Stomach smooth muscle (tissue), 2 donors: ENCODE measurements at regions not wholly inside any gene's neighbourhood (a gene's known extent, or its start where the extent isn't known, plus 50 kb on each side); places are given as distances from the start of the nearest gene placed in this dataset.
"Not testable (repeated sequence)": the region's sequence is repeated elsewhere in the genome, so short reads cannot be mapped to it uniquely, and the experiment has no call there.

Experiments used
- H3K27ac ChIP-seq: one replicate; pipeline ENCODE4 v1.7.0; 2013; ENCODE audit warnings: mild to moderate bottlenecking, low read length, inconsistent platforms
- H3K27me3 ChIP-seq, 2 donors: one replicate each; pipeline ENCODE4 v1.7.0; 2013; ENCODE audit warnings: low read length in 2 of 2; ENCODE audit not compliant: insufficient read depth in 2 of 2, control insufficient read depth in 1 of 2
- H3K36me3 ChIP-seq, 2 donors: one replicate each; pipeline ENCODE4 v1.7.0; 2013; ENCODE audit warnings: low read length in 2 of 2; ENCODE audit not compliant: control insufficient read depth in 2 of 2, insufficient read depth in 2 of 2
- H3K4me1 ChIP-seq: one replicate; pipeline ENCODE4 v1.7.0; 2013; ENCODE audit warnings: low read length; ENCODE audit not compliant: control insufficient read depth, insufficient read depth
- H3K4me3 ChIP-seq, 2 donors: one replicate each; pipeline ENCODE4 v1.7.0; 2013; ENCODE audit warnings: low read length in 2 of 2
- H3K9ac ChIP-seq, 2 donors: one replicate each; pipeline ENCODE4 v1.7.0; 2013; ENCODE audit warnings: low read length in 2 of 2, mild to moderate bottlenecking in 1 of 2
- H3K9me3 ChIP-seq, 2 donors: one replicate each; pipeline ENCODE4 v1.7.0; 2013; ENCODE audit warnings: low read length in 2 of 2; ENCODE audit not compliant: control insufficient read depth in 2 of 2
- donor health status: healthy.
- donor health status: Pancreatic carcinoma.

DNA sequence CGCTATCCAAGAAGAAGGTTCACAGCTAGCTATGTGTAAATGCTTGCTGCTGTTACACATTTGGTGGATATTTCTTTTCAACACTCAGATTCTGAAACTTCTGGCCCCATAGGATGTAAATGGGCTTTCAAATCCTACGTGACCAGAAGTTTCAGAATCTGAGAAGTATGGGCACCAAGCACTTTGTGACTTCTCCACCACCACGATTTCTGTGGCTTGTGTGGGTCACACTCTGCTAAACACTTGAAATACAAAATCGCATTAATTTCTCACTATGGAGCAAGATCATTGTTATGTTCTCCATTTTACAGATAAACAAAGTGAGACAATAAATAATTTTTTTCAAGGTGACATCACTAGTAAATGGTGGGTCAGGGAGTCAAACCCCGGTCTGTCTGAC is 259.4 kb upstream of the JADE1 start:
- Histone ChIP-seq H3K9ac (no peak overlapping the region), H3K27ac (no peak overlapping the region), H3K4me1 (peaks cover 9% of the 10 kb centered on the region), H3K9me3 (peaks cover 0 to 4% of the 10 kb centered on the region in 2 donors), H3K27me3 (no peaks in the 10 kb centered on the region), H3K4me3 (no peak overlapping the region), H3K36me3 (no peaks in the 10 kb centered on the region)

DNA sequence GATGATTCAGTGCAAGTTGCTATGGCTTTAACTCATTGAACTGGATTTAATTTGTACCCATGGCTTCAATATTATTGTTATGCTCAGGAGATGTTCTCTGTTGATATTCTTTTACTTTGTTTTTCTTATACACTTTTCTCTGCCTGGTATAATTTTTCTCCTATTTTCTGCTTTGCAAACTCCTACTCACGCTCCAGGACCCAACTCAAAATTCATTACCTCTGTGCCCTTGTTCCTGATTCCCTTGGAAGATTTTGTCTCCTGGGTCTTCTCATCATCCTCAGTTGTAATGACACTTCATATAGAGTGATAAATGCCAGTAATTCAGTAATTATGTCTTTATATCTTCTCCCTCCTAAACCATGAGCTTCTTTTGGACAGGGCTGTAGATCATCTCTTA is 259.9 kb upstream of the JADE1 start:
- H3K9me3 ChIP-seq = peaks cover 0 to 4% of the 10 kb centered on the region in 2 donors
- no peak overlapping the region for H3K9ac ChIP-seq
- H3K4me1 ChIP-seq = peaks cover 9% of the 10 kb centered on the region
- H3K4me3 ChIP-seq = no peak overlapping the region
- H3K36me3 ChIP-seq = no peaks in the 10 kb centered on the region
- no peak overlapping the region for H3K27ac ChIP-seq
- no peaks in the 10 kb centered on the region for H3K27me3 ChIP-seq

DNA sequence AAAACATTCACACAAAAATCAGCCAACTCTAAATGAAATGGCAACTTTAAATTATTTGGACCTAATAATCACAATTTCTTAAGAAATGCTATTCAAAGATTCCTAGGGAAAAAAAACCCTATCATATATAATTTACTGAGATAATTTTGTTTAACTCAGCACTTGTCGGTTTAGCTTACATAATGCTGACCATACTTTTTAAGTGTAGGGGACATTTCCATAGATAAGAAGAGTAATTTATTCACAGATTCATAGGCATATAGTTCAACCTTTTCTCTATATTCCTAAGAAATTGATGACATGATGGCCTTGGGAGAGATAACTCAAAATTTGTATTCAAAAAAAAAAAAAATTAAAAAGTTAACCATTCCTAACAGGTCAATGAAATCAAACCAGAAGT is 260.8 kb upstream of the PGRMC2 start:
- H3K36me3 ChIP-seq = no peaks in the 10 kb centered on the region
- H3K4me1 ChIP-seq = no peaks in the 10 kb centered on the region
- H3K4me3 ChIP-seq = no peak overlapping the region
- H3K9me3 ChIP-seq = peaks cover 0 to 4% of the 10 kb centered on the region in 2 donors
- no peak overlapping the region for H3K27ac ChIP-seq
- H3K9ac ChIP-seq = no peak overlapping the region
- H3K27me3 ChIP-seq = no peaks in the 10 kb centered on the region

DNA sequence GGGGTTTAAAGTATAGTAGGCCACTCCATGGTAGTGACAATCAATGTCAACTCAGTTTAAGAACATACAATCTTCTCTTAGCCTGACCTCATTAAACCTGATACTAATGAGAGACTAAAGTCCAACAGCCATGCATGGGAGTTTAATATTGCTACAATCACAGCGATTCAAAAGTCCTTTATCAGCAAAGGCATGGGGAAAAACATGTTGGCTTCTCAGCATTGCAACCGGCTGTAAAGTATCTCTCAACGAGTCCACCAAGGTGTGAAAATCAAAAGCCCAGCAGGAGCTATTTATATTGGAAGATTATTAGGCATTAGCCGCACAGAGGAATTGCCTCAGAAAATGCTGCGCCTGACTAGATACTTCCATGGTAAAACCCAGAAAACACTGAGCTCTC is 256.7 kb upstream of the PGRMC2 start:
- Histone ChIP-seq H3K27me3 (no peaks in the 10 kb centered on the region), H3K9ac (no peak overlapping the region), H3K36me3 (no peaks in the 10 kb centered on the region), H3K9me3 (no peaks in the 10 kb centered on the region), H3K4me3 (no peak overlapping the region), H3K27ac (no peak overlapping the region), H3K4me1 (no peaks in the 10 kb centered on the region)

DNA sequence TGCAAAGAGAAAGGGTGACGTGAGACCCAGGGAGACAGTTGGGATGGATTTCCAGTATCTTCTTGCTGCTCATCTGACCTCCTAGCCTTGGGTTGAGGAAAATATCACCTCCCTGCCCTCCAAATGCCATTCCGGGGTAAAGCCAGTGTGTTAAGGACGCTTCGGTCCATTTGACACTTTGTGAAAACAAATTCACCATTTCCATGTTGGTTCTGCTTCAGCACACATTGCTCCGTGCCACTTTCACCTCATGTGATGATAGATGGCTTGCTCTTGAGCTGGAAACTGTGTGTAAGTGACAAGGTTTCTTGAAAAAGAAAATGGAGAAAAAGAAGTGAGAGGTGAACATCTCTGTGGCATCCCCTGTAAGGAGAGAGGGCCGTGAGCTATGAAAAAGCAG is 256.1 kb upstream of the PGRMC2 start:
- H3K9me3 ChIP-seq = no peaks in the 10 kb centered on the region
- no peaks in the 10 kb centered on the region for H3K27me3 ChIP-seq
- no peaks in the 10 kb centered on the region for H3K36me3 ChIP-seq
- H3K4me1 ChIP-seq = no peaks in the 10 kb centered on the region
- no peak overlapping the region for H3K4me3 ChIP-seq
- H3K27ac ChIP-seq = no peak overlapping the region
- no peak overlapping the region for H3K9ac ChIP-seq

DNA sequence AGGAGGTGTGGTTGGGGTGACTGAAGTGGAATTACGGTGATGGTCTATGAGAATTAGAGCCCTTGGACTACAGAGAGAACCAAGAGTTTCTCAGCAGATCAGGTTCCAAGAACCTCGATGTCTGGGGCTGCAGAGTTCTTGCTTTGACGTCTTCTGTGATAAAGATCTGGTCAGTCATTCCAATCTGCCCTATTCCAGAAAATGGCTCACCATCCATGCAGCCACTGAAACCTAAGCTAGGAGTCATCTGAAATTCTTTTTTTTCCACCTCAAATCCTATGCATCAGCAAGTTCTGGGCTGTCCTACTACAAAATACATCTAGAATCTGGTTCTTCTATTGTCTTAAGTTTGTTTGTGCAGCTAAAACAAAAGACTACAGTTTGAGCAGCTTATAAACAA is 254.4 kb upstream of the PGRMC2 start:
- H3K27ac ChIP-seq = no peak overlapping the region
- H3K4me3 ChIP-seq = no peak overlapping the region
- no peak overlapping the region for H3K9ac ChIP-seq
- no peaks in the 10 kb centered on the region for H3K36me3 ChIP-seq
- H3K4me1 ChIP-seq = no peaks in the 10 kb centered on the region
- H3K9me3 ChIP-seq = no peaks in the 10 kb centered on the region
- no peaks in the 10 kb centered on the region for H3K27me3 ChIP-seq

DNA sequence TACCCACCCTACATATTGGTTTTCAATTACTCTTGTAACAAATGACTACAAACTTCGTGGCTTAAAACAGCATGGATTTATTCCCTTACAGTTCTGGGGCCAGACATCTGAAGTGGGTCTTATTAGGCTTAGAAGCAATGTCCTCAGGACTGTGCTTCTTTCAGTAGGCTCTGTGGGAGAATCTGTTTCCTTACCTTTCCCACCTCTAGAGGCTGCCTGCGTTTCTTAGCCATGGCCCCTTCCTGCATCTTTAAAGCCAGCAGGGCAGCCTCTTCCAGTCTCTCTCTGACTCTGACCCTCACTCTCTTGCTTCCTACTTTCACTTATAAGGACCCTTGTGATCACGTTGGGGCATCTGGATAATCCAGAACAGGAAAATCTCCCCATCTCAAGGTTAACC is 252.5 kb upstream of the PGRMC2 start:
- no peaks in the 10 kb centered on the region for H3K27me3 ChIP-seq
- no peaks in the 10 kb centered on the region for H3K9me3 ChIP-seq
- no peak overlapping the region for H3K27ac ChIP-seq
- no peaks in the 10 kb centered on the region for H3K4me1 ChIP-seq
- no peaks in the 10 kb centered on the region for H3K36me3 ChIP-seq
- no peak overlapping the region for H3K9ac ChIP-seq
- no peak overlapping the region for H3K4me3 ChIP-seq

DNA sequence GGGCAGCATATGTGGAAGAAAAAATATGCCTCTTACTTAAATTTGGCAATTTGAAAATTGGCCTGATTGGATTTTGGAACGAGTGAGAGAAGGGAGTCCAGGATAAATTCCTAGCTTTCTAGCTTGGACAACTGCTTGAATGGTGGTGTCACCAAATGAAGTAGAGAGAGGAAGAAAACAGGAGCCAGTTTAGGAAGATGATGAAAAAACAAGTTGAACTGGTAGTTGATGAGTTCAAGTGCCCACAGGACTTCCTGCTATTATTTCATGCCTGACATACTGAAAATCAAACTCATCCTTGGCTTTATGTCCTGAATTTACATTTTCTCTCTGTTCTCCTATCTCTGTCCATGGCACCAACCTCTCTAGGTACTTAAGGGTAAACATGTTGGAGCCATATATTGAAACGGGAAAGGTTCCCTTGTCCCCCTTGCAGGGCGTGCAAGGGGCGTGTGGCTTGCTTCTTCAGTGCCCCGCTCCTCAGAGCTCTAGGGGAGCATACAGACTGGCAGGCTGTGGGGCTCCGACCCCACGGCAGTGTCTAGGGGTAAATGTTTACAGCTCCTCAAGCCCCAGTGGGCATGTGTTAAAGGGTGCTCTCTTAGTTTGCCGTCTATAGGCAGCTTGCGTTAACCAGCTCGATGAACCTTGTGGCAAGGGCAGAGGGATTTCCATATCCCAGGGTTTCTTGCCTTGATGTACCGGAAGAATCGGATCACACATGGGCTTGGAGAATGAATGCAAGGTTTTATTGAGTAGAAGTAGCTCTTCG is 250.7 kb upstream of the PGRMC2 start:
- Histone ChIP-seq H3K9me3 (no peaks in the 10 kb centered on the region), H3K9ac (no peak overlapping the region), H3K4me1 (no peaks in the 10 kb centered on the region), H3K27ac (no peak overlapping the region), H3K27me3 (no peaks in the 10 kb centered on the region), H3K36me3 (no peaks in the 10 kb centered on the region), H3K4me3 (no peak overlapping the region)

DNA sequence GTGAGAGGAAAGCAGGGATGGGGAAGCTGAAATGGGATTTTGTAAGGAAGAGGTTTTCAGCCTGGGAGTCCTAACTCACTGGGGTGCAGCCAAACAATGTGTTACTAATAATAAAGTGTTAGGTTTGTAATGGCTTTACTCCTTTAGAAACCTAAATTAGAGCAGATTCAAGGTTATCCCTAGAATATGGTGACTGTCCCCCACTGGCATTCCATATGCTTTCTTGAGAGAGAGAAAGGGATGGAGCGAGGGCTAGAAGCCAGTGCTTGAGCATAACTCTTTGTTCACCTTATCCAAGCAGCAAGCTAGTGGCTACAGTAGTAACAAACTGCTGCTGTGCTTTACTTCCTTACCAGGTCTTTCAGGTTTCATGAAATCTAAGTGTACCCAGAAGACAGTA is 249.1 kb upstream of the PGRMC2 start:
- no peak overlapping the region for H3K27ac ChIP-seq
- H3K9ac ChIP-seq = no peak overlapping the region
- no peaks in the 10 kb centered on the region for H3K9me3 ChIP-seq
- no peak overlapping the region for H3K4me3 ChIP-seq
- H3K27me3 ChIP-seq = no peaks in the 10 kb centered on the region
- no peaks in the 10 kb centered on the region for H3K36me3 ChIP-seq
- no peaks in the 10 kb centered on the region for H3K4me1 ChIP-seq

DNA sequence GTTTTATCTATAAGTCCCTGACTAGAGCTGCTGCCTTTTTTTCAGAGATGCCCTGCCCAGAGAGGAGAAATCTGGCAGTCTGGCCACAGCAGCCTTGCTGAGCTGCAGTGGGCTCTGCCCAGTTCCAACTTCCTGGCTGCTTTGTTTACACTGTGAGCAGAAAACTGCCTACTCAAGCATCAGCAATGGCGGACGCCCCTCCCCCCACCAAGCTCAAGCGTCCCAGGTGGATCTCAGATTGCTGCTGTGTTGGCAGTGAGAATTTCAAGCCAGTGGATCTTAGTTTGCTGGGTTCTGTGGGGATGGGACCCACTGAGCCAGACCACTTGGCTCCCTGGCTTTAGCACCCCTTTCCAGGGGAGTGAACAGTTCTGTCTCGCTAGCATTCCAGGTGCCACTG is 247.9 kb upstream of the PGRMC2 start:
- not testable (repeated sequence) for H3K36me3 ChIP-seq, H3K9me3 ChIP-seq, H3K4me1 ChIP-seq, H3K9ac ChIP-seq, H3K27ac ChIP-seq, H3K4me3 ChIP-seq, H3K27me3 ChIP-seq

DNA sequence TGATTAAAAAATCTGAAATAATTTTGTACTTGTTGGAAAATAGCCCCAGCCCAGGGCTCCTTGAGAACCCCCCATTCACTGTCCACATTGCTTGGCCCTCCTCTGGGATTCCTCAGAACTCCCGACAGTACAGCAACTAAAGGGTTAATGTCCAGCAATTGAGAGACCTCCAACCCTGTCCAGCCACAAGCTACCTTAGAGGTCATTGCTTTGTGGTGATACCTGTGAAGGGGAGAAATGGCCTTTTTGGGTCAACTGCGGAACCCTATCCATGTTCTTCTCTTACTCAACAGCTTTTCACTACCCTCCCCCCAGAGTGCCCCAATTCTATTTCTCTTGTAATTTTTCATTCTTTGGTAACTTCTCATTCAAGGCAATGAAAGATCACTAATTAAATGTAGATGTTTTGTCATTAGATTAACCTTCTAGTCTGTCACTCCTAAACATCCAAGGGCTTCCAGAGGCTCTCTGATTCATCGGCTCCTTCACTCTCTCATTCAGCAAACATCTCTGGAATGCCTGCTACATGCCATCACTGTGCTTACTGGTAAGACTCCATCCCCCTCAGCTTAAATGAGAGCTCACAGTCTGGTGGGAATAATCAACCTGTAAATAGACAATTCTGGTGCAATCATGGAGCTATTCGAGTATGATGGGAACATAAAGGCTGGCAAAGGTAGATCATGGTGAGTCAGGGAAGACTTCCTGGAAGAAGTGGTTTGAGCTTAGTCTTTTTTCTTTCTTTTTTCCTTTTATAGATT is 241.4 kb upstream of the PGRMC2 start:
- Histone ChIP-seq H3K27ac (no peak overlapping the region), H3K4me1 (peaks cover 7% of the 10 kb centered on the region), H3K27me3 (no peaks in the 10 kb centered on the region), H3K9me3 (no peaks in the 10 kb centered on the region), H3K9ac (no peak overlapping the region), H3K36me3 (no peaks in the 10 kb centered on the region), H3K4me3 (no peak overlapping the region)
